ENCODE measurements at regions not wholly inside any gene's neighbourhood (a gene's known extent, or its start where the extent isn't known, plus 50 kb on each side); places are given as distances from the start of the nearest gene placed in this dataset.

GRCh38 chr20:60297649-60298048 lies 339.4 kb downstream of the CDH26 start:
- H3K27me3 ChIP-seq (ENCODE audit: control insufficient read depth, insufficient read depth, low read length), result peaks cover 2% of the 10 kb centered on the region
- H3K36me3 ChIP-seq (ENCODE audit: control insufficient read depth, insufficient read depth, low read length), result peaks cover 2% of the 10 kb centered on the region
- no peak overlapping the region for H3K27ac ChIP-seq (ENCODE audit: low read depth, low read length)
- H3K4me3 ChIP-seq (ENCODE audit: low read depth, low read length), result no peak overlapping the region
- DNase-seq (ENCODE audit: low read depth in 4 of 6, low spot score in 6 of 6), result no peak
- no peaks in the 10 kb centered on the region for H3K4me1 ChIP-seq (ENCODE audit: control insufficient read depth, insufficient read depth, low read length)
- no peaks in the 10 kb centered on the region for H3K9me3 ChIP-seq (ENCODE audit: control insufficient read depth, insufficient read depth, low read length)
- WGBS (ENCODE audit: insufficient coverage), result 80% methylated on average over 4 of the region's 9 CpGs

DNA sequence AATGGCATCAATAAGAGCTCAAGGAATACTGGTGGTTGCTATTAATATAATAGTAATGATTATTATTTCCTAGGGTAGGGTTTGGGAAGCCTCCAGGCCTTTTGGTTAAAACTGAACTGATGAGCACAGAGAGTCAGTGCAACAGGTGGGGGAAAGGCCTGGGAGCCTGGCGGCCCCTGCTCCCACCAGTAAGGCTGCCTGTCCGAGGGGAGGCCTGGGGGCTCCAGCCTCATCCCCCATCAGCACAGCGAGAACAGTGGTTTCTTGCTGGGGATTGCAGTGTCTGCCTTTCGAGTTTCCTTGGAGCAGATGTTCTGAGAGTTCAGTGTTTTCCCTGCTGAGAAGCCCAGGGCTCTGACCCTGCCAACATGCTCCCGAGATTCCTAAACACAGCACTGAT lies 340.4 kb downstream of the CDH26 start:
- H3K27ac ChIP-seq (ENCODE audit: low read depth, low read length), result no peak overlapping the region
- 79% methylated on average over 5 of the region's 5 CpGs for WGBS (ENCODE audit: insufficient coverage)

DNA sequence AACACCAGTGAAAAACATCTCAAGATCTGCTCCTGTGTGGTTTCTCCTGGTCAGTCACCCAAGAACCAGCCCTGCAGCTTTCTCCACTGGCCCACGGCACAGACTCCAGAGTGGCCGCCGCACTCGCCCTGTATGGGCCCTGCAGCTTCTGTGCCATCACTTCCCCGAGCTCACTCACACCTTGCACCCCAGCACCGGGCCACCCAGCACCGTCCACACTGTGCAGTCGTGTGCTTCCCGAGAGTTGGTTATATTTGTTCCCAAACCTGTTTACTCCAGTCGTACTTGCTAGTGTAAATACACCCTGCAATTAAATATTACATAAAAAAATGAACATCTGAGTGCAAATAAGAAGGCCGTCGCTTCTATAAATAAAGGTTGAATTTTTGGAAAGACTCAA lies 341.7 kb downstream of the CDH26 start:
- no peak for DNase-seq (ENCODE audit: low read depth in 4 of 6, low spot score in 6 of 6)
- WGBS (ENCODE audit: insufficient coverage), result 98% methylated on average over 9 of the region's 12 CpGs
- Histone ChIP-seq H3K27ac (ENCODE audit: low read depth, low read length) (no peak overlapping the region), H3K4me1 (ENCODE audit: control insufficient read depth, insufficient read depth, low read length) (no peaks in the 10 kb centered on the region), H3K4me3 (ENCODE audit: low read depth, low read length) (no peak overlapping the region), H3K27me3 (ENCODE audit: control insufficient read depth, insufficient read depth, low read length) (peaks cover 5% of the 10 kb centered on the region), H3K9me3 (ENCODE audit: control insufficient read depth, insufficient read depth, low read length) (no peaks in the 10 kb centered on the region), H3K36me3 (ENCODE audit: control insufficient read depth, insufficient read depth, low read length) (peaks cover 2% of the 10 kb centered on the region)

More for the DNA sequence above, 340.4 kb downstream of the CDH26 start:
- Histone ChIP-seq H3K27me3 (ENCODE audit: control insufficient read depth, insufficient read depth, low read length) (peaks cover 3% of the 10 kb centered on the region), H3K9me3 (ENCODE audit: control insufficient read depth, insufficient read depth, low read length) (no peaks in the 10 kb centered on the region), H3K4me3 (ENCODE audit: low read depth, low read length) (no peak overlapping the region), H3K4me1 (ENCODE audit: control insufficient read depth, insufficient read depth, low read length) (no peaks in the 10 kb centered on the region), H3K36me3 (ENCODE audit: control insufficient read depth, insufficient read depth, low read length) (peaks cover 2% of the 10 kb centered on the region)
- no peak for DNase-seq (ENCODE audit: low read depth in 4 of 6, low spot score in 6 of 6)

DNA sequence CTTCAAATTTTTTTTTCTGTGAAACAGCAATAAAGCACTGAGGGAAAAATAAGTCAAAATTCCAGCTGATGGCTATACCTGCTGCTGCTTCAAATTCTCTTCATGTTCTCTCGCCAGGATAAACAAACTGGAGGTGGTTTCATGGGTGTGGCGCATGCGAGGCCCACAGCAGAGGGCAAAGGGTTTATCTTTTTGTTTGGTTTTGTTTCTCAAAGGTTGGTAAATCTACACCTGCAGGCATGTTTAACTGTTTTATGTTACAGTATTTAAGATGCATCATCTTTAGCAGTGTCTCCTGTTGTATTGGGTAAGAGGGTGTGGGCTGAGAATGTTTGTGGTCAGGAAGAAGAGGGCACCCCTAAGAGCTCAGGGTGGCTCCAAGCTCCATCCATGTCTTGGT lies 342.2 kb downstream of the CDH26 start:
- Histone ChIP-seq H3K9me3 (ENCODE audit: control insufficient read depth, insufficient read depth, low read length) (no peaks in the 10 kb centered on the region), H3K4me1 (ENCODE audit: control insufficient read depth, insufficient read depth, low read length) (no peaks in the 10 kb centered on the region), H3K4me3 (ENCODE audit: low read depth, low read length) (no peak overlapping the region), H3K27ac (ENCODE audit: low read depth, low read length) (no peak overlapping the region), H3K36me3 (ENCODE audit: control insufficient read depth, insufficient read depth, low read length) (peaks cover 2% of the 10 kb centered on the region), H3K27me3 (ENCODE audit: control insufficient read depth, insufficient read depth, low read length) (peaks cover 5% of the 10 kb centered on the region)
- no peak for DNase-seq (ENCODE audit: low read depth in 4 of 6, low spot score in 6 of 6)
- WGBS (ENCODE audit: insufficient coverage), result 92% methylated on average over 3 of the region's 3 CpGs

GRCh38 chr20:60302875-60303274 lies 344.7 kb downstream of the CDH26 start:
- Histone ChIP-seq H3K27me3 (ENCODE audit: control insufficient read depth, insufficient read depth, low read length) (peaks cover 5% of the 10 kb centered on the region), H3K36me3 (ENCODE audit: control insufficient read depth, insufficient read depth, low read length) (peaks cover 2% of the 10 kb centered on the region), H3K4me3 (ENCODE audit: low read depth, low read length) (no peak overlapping the region), H3K27ac (ENCODE audit: low read depth, low read length) (no peak overlapping the region), H3K4me1 (ENCODE audit: control insufficient read depth, insufficient read depth, low read length) (peaks cover 5% of the 10 kb centered on the region), H3K9me3 (ENCODE audit: control insufficient read depth, insufficient read depth, low read length) (no peaks in the 10 kb centered on the region)
- DNase-seq (ENCODE audit: low read depth in 4 of 6, low spot score in 6 of 6), result no peak
- 86% methylated on average over 6 of the region's 6 CpGs for WGBS (ENCODE audit: insufficient coverage)

- no peak overlapping the region for H3K4me3 ChIP-seq (ENCODE audit: low read depth, low read length)
- H3K4me1 ChIP-seq (ENCODE audit: control insufficient read depth, insufficient read depth, low read length), result peaks cover 9% of the 10 kb centered on the region
- no peaks in the 10 kb centered on the region for H3K36me3 ChIP-seq (ENCODE audit: control insufficient read depth, insufficient read depth, low read length)
- WGBS (ENCODE audit: insufficient coverage), result 96% methylated on average over 2 of the region's 7 CpGs
- peaks cover 5% of the 10 kb centered on the region for H3K27me3 ChIP-seq (ENCODE audit: control insufficient read depth, insufficient read depth, low read length)
- H3K27ac ChIP-seq (ENCODE audit: low read depth, low read length), result no peak overlapping the region
- H3K9me3 ChIP-seq (ENCODE audit: control insufficient read depth, insufficient read depth, low read length), result no peaks in the 10 kb centered on the region
- DNase-seq (ENCODE audit: low read depth in 4 of 6, low spot score in 6 of 6), result no peak
These were observed 345.9 kb downstream of the CDH26 start for GRCh38 chr20:60304026-60304590.

DNA sequence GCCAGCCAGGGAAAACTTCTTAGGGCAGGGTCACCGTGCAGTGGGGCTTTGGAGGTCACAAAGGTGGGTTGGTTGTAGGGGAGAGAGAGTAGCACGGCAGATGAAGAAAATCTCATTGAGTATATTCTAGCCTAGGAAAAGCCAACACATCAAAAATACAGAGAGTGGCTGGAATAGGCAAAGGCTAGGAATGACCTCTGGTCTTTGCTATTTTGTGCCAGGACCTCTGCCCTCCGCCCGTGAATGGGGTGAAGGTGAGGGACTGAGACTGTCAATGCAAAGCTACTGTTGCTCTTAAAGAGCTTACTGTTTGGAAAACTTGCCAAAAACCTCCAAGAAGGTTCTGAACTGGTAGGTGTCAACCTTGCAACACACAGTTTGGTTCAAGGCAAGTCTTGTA lies 346.7 kb downstream of the CDH26 start:
- WGBS (ENCODE audit: insufficient coverage), result 85% methylated on average over 2 of the region's 4 CpGs
- Histone ChIP-seq H3K36me3 (ENCODE audit: control insufficient read depth, insufficient read depth, low read length) (no peaks in the 10 kb centered on the region), H3K27me3 (ENCODE audit: control insufficient read depth, insufficient read depth, low read length) (peaks cover 5% of the 10 kb centered on the region), H3K4me3 (ENCODE audit: low read depth, low read length) (no peak overlapping the region), H3K9me3 (ENCODE audit: control insufficient read depth, insufficient read depth, low read length) (no peaks in the 10 kb centered on the region), H3K27ac (ENCODE audit: low read depth, low read length) (no peak overlapping the region), H3K4me1 (ENCODE audit: control insufficient read depth, insufficient read depth, low read length) (peaks cover 9% of the 10 kb centered on the region)
- no peak for DNase-seq (ENCODE audit: low read depth in 4 of 6, low spot score in 6 of 6)

GRCh38 chr20:60306105-60306504 lies 347.9 kb downstream of the CDH26 start:
- Histone ChIP-seq H3K4me3 (ENCODE audit: low read depth, low read length) (no peak overlapping the region), H3K9me3 (ENCODE audit: control insufficient read depth, insufficient read depth, low read length) (no peaks in the 10 kb centered on the region), H3K27me3 (ENCODE audit: control insufficient read depth, insufficient read depth, low read length) (peaks cover 9% of the 10 kb centered on the region), H3K4me1 (ENCODE audit: control insufficient read depth, insufficient read depth, low read length) (peaks cover 9% of the 10 kb centered on the region), H3K36me3 (ENCODE audit: control insufficient read depth, insufficient read depth, low read length) (no peaks in the 10 kb centered on the region), H3K27ac (ENCODE audit: low read depth, low read length) (no peak overlapping the region)
- WGBS (ENCODE audit: insufficient coverage), result 78% methylated on average over 2 of the region's 3 CpGs
- DNase-seq (ENCODE audit: low read depth in 4 of 6, low spot score in 6 of 6), result no peak

DNA sequence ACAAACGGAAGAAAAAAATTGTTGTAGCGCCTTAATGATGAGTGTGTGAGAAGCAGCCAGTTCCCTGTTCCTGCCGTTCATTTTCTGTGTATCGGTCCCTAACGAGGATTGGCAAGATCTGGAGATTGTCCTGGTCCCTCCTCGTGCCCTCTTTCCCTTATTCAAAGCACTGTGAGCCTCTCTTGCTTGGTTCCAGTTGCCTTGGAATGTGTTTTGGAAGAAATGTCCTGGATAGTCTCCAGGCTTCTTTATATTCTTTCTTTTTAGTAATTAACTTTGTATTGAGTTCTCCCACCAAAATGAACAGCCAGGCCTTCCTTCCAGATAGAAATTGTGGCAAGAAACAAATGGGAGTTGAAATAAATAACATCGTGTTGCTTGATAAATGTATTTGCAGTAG lies 348.3 kb downstream of the CDH26 start:
- WGBS (ENCODE audit: insufficient coverage), result 5% methylated on average over 6 of the region's 7 CpGs
- H3K9me3 ChIP-seq (ENCODE audit: control insufficient read depth, insufficient read depth, low read length), result no peaks in the 10 kb centered on the region

DNA sequence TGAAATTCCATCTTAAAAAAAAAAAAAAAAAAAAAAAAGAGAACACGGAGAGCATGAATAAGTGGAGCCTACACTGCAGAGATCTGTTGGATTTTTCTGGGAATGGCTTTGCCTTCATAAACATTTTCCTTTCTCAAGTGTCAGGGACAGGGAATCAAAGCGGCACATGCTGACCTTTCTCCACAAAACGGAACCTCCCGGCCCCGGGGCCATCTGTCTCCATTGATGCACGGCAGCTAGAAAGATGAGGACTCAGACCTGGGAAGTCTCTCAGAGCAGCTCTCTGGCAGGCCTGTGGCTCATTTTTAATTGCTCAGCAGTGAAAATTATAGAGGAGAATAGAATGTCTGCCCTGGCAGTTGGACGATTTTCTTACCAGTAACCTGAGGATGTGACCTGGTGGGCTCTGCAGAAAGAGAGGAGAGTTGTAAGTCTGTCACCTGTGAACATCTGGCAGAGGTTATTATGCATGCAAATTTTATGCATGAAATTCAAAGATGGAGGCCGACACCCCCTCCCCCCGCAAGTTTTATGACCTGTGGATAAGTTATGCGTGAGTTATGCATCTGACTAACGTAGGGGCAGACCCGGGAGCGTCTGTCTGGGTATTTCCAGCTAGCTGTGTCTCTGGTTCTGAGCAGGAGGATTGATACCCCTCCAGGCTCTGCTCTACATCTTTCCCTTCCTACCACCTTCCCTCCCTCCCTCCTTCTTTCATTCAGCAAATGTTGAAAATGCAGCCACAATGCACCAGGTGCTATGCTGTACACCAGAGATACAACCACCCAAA lies 352.5 kb downstream of the CDH26 start:
- Histone ChIP-seq H3K27me3 (ENCODE audit: control insufficient read depth, insufficient read depth, low read length) (peaks cover 4% of the 10 kb centered on the region), H3K9me3 (ENCODE audit: control insufficient read depth, insufficient read depth, low read length) (no peaks in the 10 kb centered on the region), H3K27ac (ENCODE audit: low read depth, low read length) (no peak overlapping the region), H3K4me1 (ENCODE audit: control insufficient read depth, insufficient read depth, low read length) (peaks cover 14% of the 10 kb centered on the region), H3K36me3 (ENCODE audit: control insufficient read depth, insufficient read depth, low read length) (no peaks in the 10 kb centered on the region), H3K4me3 (ENCODE audit: low read depth, low read length) (no peak overlapping the region)
- peak in 1 of 6 donors; percentile 60 for DNase-seq (ENCODE audit: low read depth in 4 of 6, low spot score in 6 of 6)
- 63% methylated on average over 7 of the region's 13 CpGs for WGBS (ENCODE audit: insufficient coverage)

More for the DNA sequence above, 348.3 kb downstream of the CDH26 start:
- no peak overlapping the region for H3K27ac ChIP-seq (ENCODE audit: low read depth, low read length)
- no peaks in the 10 kb centered on the region for H3K36me3 ChIP-seq (ENCODE audit: control insufficient read depth, insufficient read depth, low read length)
- no peak overlapping the region for H3K4me3 ChIP-seq (ENCODE audit: low read depth, low read length)
- peaks cover 9% of the 10 kb centered on the region for H3K4me1 ChIP-seq (ENCODE audit: control insufficient read depth, insufficient read depth, low read length)
- peak in 5 of 6 donors; percentile 35 to 85 (median 54) for DNase-seq (ENCODE audit: low read depth in 4 of 6, low spot score in 6 of 6)
- H3K27me3 ChIP-seq (ENCODE audit: control insufficient read depth, insufficient read depth, low read length), result peaks cover 8% of the 10 kb centered on the region
